Uterus (tissue), 2 donors: ENCODE measurements at regions not wholly inside any gene's neighbourhood (a gene's known extent, or its start where the extent isn't known, plus 50 kb on each side); places are given as distances from the start of the nearest gene placed in this dataset.

ENCODE experiments used
- POLR2A ChIP-seq, 2 donors: fragments of 450-650 bp; IDR thresholded peaks; one replicate each; pipeline ENCODE4 v1.6.1; 2016; ENCODE audit warnings: antibody characterized with exemption in 2 of 2, mild to moderate bottlenecking in 1 of 2, moderate library complexity in 1 of 2
- TF ChIP-seq, protein P1 (sequence below), 4 experiments: fragments of 200-600 bp in 2 of 4; fragments of 450-650 bp in 2 of 4; sonication (generic) in 2 of 4; IDR thresholded peaks; one replicate each; pipeline ENCODE4 v1.5.1; 2016 to 2019; ENCODE audit warnings: antibody characterized with exemption in 4 of 4, mild to moderate bottlenecking in 2 of 4, moderate library complexity in 1 of 4

DNA sequence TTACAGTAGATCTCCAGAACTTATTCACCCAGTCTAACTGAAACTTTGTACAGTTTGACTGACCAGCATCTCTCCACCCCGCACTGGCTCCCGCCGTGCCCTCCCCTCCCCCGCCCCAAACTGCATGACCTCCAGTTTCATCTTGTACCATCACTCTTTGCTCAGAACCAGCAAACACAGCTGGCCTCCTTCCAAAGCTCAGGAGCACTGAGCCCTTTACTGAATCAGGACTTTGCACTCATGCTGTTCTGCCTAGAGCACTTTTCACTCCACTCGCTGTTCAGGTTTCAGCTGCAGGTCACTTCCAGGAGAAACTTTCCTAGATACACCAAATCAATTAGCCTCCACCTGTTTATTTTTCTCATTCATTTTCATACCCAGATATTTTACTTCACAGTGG, 455.3 kb upstream of the PDE3A start:
- TF ChIP-seq, protein P1, sequence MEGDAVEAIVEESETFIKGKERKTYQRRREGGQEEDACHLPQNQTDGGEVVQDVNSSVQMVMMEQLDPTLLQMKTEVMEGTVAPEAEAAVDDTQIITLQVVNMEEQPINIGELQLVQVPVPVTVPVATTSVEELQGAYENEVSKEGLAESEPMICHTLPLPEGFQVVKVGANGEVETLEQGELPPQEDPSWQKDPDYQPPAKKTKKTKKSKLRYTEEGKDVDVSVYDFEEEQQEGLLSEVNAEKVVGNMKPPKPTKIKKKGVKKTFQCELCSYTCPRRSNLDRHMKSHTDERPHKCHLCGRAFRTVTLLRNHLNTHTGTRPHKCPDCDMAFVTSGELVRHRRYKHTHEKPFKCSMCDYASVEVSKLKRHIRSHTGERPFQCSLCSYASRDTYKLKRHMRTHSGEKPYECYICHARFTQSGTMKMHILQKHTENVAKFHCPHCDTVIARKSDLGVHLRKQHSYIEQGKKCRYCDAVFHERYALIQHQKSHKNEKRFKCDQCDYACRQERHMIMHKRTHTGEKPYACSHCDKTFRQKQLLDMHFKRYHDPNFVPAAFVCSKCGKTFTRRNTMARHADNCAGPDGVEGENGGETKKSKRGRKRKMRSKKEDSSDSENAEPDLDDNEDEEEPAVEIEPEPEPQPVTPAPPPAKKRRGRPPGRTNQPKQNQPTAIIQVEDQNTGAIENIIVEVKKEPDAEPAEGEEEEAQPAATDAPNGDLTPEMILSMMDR (IDR thresholded peaks at IDR 0.05): no peak
- no peak for TF ChIP-seq POLR2A (IDR thresholded peaks at IDR 0.05)
